Sigmoid colon (tissue), 6 donors: ENCODE measurements at regions not wholly inside any gene's neighbourhood (a gene's known extent, or its start where the extent isn't known, plus 50 kb on each side); places are given as distances from the start of the nearest gene placed in this dataset.

Source experiments
- DNase-seq: peaks from one replicate; pipeline ENCODE4 v3.0.0-alpha.2; 2019
- H3K27ac ChIP-seq, 4 donors: fragments of 200-600 bp; sonication (generic); one replicate each; pipeline ENCODE4 v1.5.1; 2016 to 2019; ENCODE audit warnings: mild to moderate bottlenecking in 1 of 4
- H3K27me3 ChIP-seq, 3 donors: fragments of 200-600 bp; sonication (generic); one replicate each; pipeline ENCODE4 v1.5.1; 2019; ENCODE audit warnings: mild to moderate bottlenecking in 1 of 3
- H3K36me3 ChIP-seq, 4 donors: fragments of 200-600 bp; sonication (generic); one replicate each; pipeline ENCODE4 v1.5.1; 2016 to 2019
- H3K4me1 ChIP-seq, 4 donors: fragments of 200-600 bp; sonication (generic); one replicate each; pipeline ENCODE4 v1.5.1; 2017 to 2019
- H3K4me3 ChIP-seq, 4 donors: fragments of 200-600 bp; sonication (generic); one replicate each; pipeline ENCODE4 v1.5.1; 2017 to 2019; ENCODE audit warnings: mild to moderate bottlenecking in 2 of 4, moderate library complexity in 1 of 4
- H3K9me3 ChIP-seq, 4 donors: fragments of 200-600 bp in 3 of 4; sonication (generic) in 3 of 4; one replicate each; pipeline versions ENCODE4 v1.5.1 to v1.6.1; 2013 to 2019
- EP300 ChIP-seq, 4 donors: sonication (generic); formaldehyde crosslinking; IDR thresholded peaks; one replicate each; pipeline ENCODE4 v1.6.1; 2017; ENCODE audit warnings: antibody characterized with exemption in 4 of 4
- POLR2A ChIP-seq, 2 donors: fragments of 450-650 bp; IDR thresholded peaks; one replicate each; pipeline ENCODE4 v1.6.1; 2016; ENCODE audit warnings: antibody characterized with exemption in 2 of 2, mild to moderate bottlenecking in 2 of 2, moderate library complexity in 2 of 2
- POLR2AphosphoS5 ChIP-seq, 4 donors: sonication (generic); formaldehyde crosslinking; IDR thresholded peaks; one replicate each; pipeline ENCODE4 v1.6.1; 2017; ENCODE audit warnings: antibody characterized with exemption in 4 of 4
- WGBS, 2 donors: extraction: QIAGEN DNeasy Blood & Tissue Kit; methylation state at CpG; one replicate each; pipeline ENCODE4 v1.1.7; 2013; 5-methylcytosine and 5-hydroxymethylcytosine counted together
- intact Hi-C: fragments of 100-400 bp; cut with DNase I; formaldehyde crosslinking; loops from one replicate; pipeline ENCODE4 v1.15.1; 2023
- TF ChIP-seq, protein P1 (sequence below), 4 experiments: fragments of 450-650 bp in 3 of 4; fragments of 200-600 bp in 1 of 4; IDR thresholded peaks; one replicate each; pipeline ENCODE4 v1.5.1; 2016 to 2019; ENCODE audit warnings: antibody characterized with exemption in 4 of 4, mild to moderate bottlenecking in 3 of 4, moderate library complexity in 2 of 4
- donor health status: healthy with polysubstance abuse.
- donor health status: healthy.

DNA sequence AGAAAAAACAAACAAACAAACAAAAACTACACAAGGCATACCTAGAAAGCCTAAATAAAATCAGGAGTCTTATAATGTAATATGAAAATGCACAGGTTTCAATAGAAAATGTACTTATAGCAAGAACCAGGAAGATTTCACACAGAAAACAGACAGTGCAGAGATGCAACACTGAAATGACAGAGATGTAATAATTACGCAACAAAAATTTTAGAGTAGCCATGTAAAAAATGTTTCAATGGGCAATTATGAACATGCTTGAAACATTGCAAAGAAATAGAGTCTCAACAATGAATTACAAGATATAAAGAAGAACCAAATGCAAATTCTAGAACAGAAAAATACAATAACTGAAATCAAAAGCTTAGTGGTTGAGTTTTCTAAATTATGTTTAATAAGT is 405.9 kb downstream of the PLK2 start:
- Histone ChIP-seq H3K27me3 (no peaks in the 10 kb centered on the region), H3K9me3 (no peaks in the 10 kb centered on the region), H3K4me1 (no peaks in the 10 kb centered on the region), H3K36me3 (no peaks in the 10 kb centered on the region), H3K4me3 (no peak overlapping the region), H3K27ac (no peak overlapping the region)
- WGBS, 2 donors: 99 to 100% methylated on average over 1 of the region's 1 CpG
- no peak for DNase-seq
- TF ChIP-seq, protein P1, sequence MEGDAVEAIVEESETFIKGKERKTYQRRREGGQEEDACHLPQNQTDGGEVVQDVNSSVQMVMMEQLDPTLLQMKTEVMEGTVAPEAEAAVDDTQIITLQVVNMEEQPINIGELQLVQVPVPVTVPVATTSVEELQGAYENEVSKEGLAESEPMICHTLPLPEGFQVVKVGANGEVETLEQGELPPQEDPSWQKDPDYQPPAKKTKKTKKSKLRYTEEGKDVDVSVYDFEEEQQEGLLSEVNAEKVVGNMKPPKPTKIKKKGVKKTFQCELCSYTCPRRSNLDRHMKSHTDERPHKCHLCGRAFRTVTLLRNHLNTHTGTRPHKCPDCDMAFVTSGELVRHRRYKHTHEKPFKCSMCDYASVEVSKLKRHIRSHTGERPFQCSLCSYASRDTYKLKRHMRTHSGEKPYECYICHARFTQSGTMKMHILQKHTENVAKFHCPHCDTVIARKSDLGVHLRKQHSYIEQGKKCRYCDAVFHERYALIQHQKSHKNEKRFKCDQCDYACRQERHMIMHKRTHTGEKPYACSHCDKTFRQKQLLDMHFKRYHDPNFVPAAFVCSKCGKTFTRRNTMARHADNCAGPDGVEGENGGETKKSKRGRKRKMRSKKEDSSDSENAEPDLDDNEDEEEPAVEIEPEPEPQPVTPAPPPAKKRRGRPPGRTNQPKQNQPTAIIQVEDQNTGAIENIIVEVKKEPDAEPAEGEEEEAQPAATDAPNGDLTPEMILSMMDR (IDR thresholded peaks at IDR 0.05): no peak
- TF ChIP-seq POLR2A (IDR thresholded peaks at IDR 0.05): no peak
- no peak for TF ChIP-seq EP300 (IDR thresholded peaks at IDR 0.05)
- no peak for TF ChIP-seq POLR2AphosphoS5 (IDR thresholded peaks at IDR 0.05)
- intact Hi-C loops: no loop called here

DNA sequence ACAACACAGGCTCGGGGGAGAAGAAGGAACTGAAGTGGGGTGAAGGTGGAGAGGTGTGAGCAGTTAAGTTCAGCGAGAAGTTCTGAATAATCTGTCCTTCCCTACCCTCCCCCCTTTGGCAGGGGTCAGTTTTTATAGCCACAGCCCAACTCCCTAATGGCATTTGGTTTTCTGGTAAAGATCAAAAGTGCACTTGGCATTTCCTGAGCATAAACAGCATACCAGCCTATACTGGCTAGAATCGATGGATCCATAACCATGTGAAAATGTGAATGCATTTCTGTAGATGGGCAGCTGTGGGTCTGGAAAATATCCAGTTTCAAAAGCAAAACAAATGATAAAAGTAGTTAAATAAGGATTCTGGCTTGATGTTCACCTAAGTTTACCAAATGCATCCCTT is 410.9 kb downstream of the PLK2 start:
- 72 to 82% methylated on average over 3 of the region's 3 CpGs for WGBS, 2 donors
- intact Hi-C loops: no loop called here
- Histone ChIP-seq H3K4me3 (no peak overlapping the region), H3K27ac (no peak overlapping the region), H3K4me1 (no peaks in the 10 kb centered on the region), H3K9me3 (no peaks in the 10 kb centered on the region), H3K36me3 (no peaks in the 10 kb centered on the region), H3K27me3 (no peaks in the 10 kb centered on the region)
- TF ChIP-seq POLR2A (IDR thresholded peaks at IDR 0.05) (no peak), POLR2AphosphoS5 (IDR thresholded peaks at IDR 0.05) (no peak), EP300 (IDR thresholded peaks at IDR 0.05) (no peak)
- TF ChIP-seq, protein P1 (IDR thresholded peaks at IDR 0.05): no peak
- DNase-seq: no peak

DNA sequence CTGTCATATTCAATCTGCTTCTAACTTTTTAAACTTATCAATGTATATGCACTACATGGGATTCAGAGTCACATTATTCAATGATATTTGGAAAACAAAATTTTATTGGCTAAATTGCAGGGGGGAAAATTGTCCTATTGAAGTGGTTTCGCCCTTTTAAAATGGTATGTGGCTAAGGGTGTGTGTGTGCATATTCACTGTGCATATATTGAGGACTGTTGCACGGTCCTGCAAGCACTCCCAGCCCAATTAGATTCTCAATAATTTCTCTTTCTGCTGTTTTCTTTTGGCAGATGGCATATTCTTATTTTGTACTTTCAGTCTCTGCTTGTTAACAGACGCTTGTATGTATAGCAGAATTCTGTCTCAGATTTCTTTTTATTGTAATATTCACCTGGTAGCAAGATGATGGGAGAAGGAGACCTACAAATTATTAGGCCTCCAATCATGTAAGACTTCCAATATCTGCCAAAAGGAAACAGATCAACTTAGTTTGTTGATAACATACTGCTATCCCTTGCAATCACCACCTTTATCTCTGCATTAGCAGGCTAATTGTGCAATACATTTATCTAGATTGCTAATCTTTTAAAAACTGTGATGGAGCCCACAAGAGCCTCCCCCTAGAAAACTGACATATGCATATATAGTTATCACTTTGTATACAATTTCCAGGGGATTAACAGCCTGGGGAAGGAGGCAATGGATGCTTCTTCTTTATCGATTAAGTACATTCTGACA is 411.5 kb downstream of the PLK2 start:
- no peaks in the 10 kb centered on the region for H3K4me1 ChIP-seq
- H3K4me3 ChIP-seq: no peak overlapping the region
- H3K27ac ChIP-seq: no peak overlapping the region
- TF ChIP-seq, protein P1 (IDR thresholded peaks at IDR 0.05): no peak
- TF ChIP-seq EP300 (IDR thresholded peaks at IDR 0.05): no peak
- no peak for TF ChIP-seq POLR2AphosphoS5 (IDR thresholded peaks at IDR 0.05)
- no peak for TF ChIP-seq POLR2A (IDR thresholded peaks at IDR 0.05)
- no peaks in the 10 kb centered on the region for H3K36me3 ChIP-seq
- H3K27me3 ChIP-seq: no peaks in the 10 kb centered on the region
- H3K9me3 ChIP-seq: no peaks in the 10 kb centered on the region
- DNase-seq: no peak
- WGBS, 2 donors: 87 to 89% methylated on average over 4 of the region's 4 CpGs
- intact Hi-C loops: no loop called here

DNA sequence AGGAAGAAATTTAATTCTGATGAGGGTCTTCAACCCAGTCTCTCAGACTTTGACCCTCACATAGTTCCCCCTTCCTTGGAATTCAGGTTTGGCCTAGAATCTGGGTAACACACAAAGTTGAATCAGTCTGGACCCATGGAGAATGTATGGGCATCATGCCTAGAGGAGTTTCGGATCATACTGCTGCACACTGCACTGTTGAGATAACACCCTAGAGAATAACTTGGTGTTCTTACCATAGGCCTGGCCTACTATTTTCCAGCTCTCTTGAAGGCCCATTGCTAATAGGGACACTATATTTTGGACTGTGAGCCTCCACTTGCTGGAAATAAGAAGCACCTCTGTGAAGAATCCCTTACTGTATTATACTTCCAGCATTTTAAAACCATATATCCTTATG is 413.5 kb downstream of the PLK2 start:
- H3K27ac ChIP-seq: no peak overlapping the region
- no peaks in the 10 kb centered on the region for H3K36me3 ChIP-seq
- TF ChIP-seq POLR2A (IDR thresholded peaks at IDR 0.05) (no peak), EP300 (IDR thresholded peaks at IDR 0.05) (no peak), POLR2AphosphoS5 (IDR thresholded peaks at IDR 0.05) (no peak)
- TF ChIP-seq, protein P1 (IDR thresholded peaks at IDR 0.05): no peak
- no peaks in the 10 kb centered on the region for H3K4me1 ChIP-seq
- DNase-seq: no peak
- no peak overlapping the region for H3K4me3 ChIP-seq
- no peaks in the 10 kb centered on the region for H3K9me3 ChIP-seq
- WGBS, 2 donors: 94% methylated on average over 1 of the region's 1 CpG
- no peaks in the 10 kb centered on the region for H3K27me3 ChIP-seq
- intact Hi-C loops: no loop called here

DNA sequence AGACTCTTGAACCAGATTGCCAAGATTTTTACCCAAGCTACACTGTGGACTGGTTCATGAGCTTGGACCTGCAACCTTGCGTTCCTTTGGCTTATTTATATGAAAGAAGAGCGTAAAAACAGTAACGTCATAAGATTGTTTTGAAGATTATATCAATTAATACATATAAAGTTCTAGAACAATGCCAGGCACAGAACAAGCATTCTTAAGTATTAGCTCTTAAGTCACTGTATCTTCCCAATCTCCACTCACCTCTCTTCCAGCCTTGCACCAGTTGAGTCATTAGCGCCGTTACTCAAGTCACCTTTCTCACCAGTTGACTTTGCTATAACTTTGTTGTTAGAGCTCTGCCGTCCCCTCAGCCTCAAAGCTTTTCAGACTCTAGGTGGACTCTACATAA is 415.7 kb downstream of the PLK2 start:
- Histone ChIP-seq H3K27ac (no peak overlapping the region), H3K36me3 (no peaks in the 10 kb centered on the region), H3K27me3 (no peaks in the 10 kb centered on the region), H3K4me1 (no peaks in the 10 kb centered on the region), H3K9me3 (no peaks in the 10 kb centered on the region), H3K4me3 (no peak overlapping the region)
- TF ChIP-seq, protein P1 (IDR thresholded peaks at IDR 0.05): no peak
- no peak for TF ChIP-seq POLR2A (IDR thresholded peaks at IDR 0.05)
- no peak for TF ChIP-seq EP300 (IDR thresholded peaks at IDR 0.05)
- no peak for TF ChIP-seq POLR2AphosphoS5 (IDR thresholded peaks at IDR 0.05)
- intact Hi-C loops: no loop called here
- DNase-seq: no peak
- WGBS, 2 donors: 88 to 95% methylated on average over 6 of the region's 6 CpGs
